ENCODE measurements at regions not wholly inside any gene's neighbourhood (a gene's known extent, or its start where the extent isn't known, plus 50 kb on each side); places are given as distances from the start of the nearest gene placed in this dataset.

DNA sequence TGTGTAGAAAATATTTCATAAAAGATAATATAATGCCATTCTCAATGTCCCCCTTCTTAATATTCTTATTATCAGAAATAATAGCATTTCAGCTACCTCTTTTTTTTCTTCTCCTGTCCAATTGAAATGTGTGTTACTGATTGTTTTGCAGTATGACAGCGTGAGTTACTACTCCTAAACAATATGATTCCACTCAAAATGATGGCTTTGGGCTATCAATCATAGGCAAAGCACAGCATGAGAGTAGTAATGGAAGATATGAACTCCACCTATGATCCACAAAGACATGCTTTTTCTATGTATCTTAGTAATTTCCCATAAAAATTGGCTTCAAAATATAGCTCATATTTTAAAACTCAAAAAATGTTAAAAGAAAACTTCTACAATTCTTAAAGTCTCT is 867.3 kb upstream of the NUDT12 start:
- H3K36me3 ChIP-seq (ENCODE audit: control insufficient read depth, insufficient read depth, low read length) = no peaks in the 10 kb centered on the region
- H3K4me1 ChIP-seq (ENCODE audit: control insufficient read depth, insufficient read depth, low read length) = no peaks in the 10 kb centered on the region
- Mint-ChIP-seq H3K36me3 (ENCODE audit: low read depth) (no peaks in the 10 kb centered on the region), H3K27me3 (ENCODE audit: insufficient read depth) (no peaks in the 10 kb centered on the region), H3K4me3 (no peak overlapping the region), H3K9me3 (no peaks in the 10 kb centered on the region), H3K4me1 (no peaks in the 10 kb centered on the region), H3K27ac (no peak overlapping the region)
- H3K27me3 ChIP-seq (ENCODE audit: control insufficient read depth, insufficient read depth, low read length, poor library complexity, severe bottlenecking) = no peaks in the 10 kb centered on the region
- no peaks in the 10 kb centered on the region for H3K9me3 ChIP-seq (ENCODE audit: control insufficient read depth, low read length)
- TF ChIP-seq, protein P1, sequence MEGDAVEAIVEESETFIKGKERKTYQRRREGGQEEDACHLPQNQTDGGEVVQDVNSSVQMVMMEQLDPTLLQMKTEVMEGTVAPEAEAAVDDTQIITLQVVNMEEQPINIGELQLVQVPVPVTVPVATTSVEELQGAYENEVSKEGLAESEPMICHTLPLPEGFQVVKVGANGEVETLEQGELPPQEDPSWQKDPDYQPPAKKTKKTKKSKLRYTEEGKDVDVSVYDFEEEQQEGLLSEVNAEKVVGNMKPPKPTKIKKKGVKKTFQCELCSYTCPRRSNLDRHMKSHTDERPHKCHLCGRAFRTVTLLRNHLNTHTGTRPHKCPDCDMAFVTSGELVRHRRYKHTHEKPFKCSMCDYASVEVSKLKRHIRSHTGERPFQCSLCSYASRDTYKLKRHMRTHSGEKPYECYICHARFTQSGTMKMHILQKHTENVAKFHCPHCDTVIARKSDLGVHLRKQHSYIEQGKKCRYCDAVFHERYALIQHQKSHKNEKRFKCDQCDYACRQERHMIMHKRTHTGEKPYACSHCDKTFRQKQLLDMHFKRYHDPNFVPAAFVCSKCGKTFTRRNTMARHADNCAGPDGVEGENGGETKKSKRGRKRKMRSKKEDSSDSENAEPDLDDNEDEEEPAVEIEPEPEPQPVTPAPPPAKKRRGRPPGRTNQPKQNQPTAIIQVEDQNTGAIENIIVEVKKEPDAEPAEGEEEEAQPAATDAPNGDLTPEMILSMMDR (conservative IDR thresholded peaks at IDR 0.05) = no peak
- no peak overlapping the region for H3K9ac ChIP-seq (ENCODE audit: extremely low read depth, low read length, poor library complexity, severe bottlenecking)
- no CpG with 5 or more reads among the region's 1 CpG for WGBS, 2 experiments (ENCODE audit: insufficient coverage in 1 of 2, insufficient read length in 1 of 2)
- H3K4me3 ChIP-seq (ENCODE audit: low read length) = no peak overlapping the region
- no peak for DNase-seq
- H3K27ac ChIP-seq (ENCODE audit: low read depth, low read length) = no peak overlapping the region

DNA sequence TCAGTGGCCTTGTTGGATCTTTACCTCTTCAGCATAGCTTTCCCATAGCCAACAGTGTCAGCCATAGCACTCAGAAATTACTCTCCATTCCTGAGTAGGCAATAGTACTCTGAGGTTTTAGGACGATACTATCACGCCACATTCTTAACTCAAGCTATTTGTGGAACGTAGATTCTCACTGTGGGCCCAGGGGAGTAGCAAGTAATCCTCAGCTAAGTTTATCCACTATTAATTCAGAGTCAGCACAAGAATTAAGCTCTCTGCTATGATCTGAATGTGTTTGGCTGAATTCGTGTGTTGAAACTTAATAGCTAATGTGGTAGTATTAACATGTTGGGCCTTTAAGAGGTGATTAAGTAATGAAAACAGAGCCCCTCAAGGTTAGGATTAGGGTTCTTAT is 858.8 kb upstream of the NUDT12 start:
- Histone ChIP-seq H3K4me3 (ENCODE audit: low read length) (no peak overlapping the region), H3K4me1 (ENCODE audit: control insufficient read depth, insufficient read depth, low read length) (no peaks in the 10 kb centered on the region), H3K9ac (ENCODE audit: extremely low read depth, low read length, poor library complexity, severe bottlenecking) (no peak overlapping the region), H3K36me3 (ENCODE audit: control insufficient read depth, insufficient read depth, low read length) (no peaks in the 10 kb centered on the region), H3K27me3 (ENCODE audit: control insufficient read depth, insufficient read depth, low read length, poor library complexity, severe bottlenecking) (no peaks in the 10 kb centered on the region), H3K27ac (ENCODE audit: low read depth, low read length) (no peak overlapping the region), H3K9me3 (ENCODE audit: control insufficient read depth, low read length) (no peaks in the 10 kb centered on the region)
- DNase-seq = no peak
- Mint-ChIP-seq H3K4me3 (no peak overlapping the region), H3K4me1 (no peaks in the 10 kb centered on the region), H3K27ac (no peak overlapping the region), H3K9me3 (no peaks in the 10 kb centered on the region), H3K27me3 (ENCODE audit: insufficient read depth) (no peaks in the 10 kb centered on the region), H3K36me3 (ENCODE audit: low read depth) (no peaks in the 10 kb centered on the region)
- TF ChIP-seq, protein P1 (conservative IDR thresholded peaks at IDR 0.05) = no peak
- WGBS, 2 experiments (ENCODE audit: insufficient coverage in 1 of 2, insufficient read length in 1 of 2) = 92 to 100% methylated on average over 3 to 4 of the region's 4 CpGs

DNA sequence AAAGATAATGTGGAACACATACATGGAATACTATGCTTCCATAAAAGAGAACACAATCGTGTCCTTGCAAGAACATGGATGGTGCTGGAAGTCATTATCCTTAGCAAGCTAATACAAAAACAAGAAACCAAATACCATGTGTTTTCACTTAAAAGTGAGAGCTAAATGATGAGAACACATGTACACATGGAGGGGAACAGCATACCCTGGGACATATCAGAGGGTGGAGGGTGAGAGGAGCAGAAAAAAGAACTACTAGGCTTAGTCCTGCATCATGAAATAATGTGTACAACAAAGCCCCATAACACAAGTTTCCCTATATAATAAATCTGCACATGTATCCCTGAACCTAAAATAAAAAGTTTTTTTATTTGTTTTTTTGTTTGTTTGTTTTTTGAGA is 855.5 kb upstream of the NUDT12 start:
- WGBS, 2 experiments (ENCODE audit: insufficient coverage in 1 of 2, insufficient read length in 1 of 2) = 81% methylated on average over 1 of the region's 1 CpG; no CpG with 5 or more reads in 1 of the 2 experiments
- Mint-ChIP-seq H3K4me1 (no peaks in the 10 kb centered on the region), H3K27me3 (ENCODE audit: insufficient read depth) (no peaks in the 10 kb centered on the region), H3K36me3 (ENCODE audit: low read depth) (no peaks in the 10 kb centered on the region), H3K27ac (no peak overlapping the region), H3K9me3 (no peaks in the 10 kb centered on the region), H3K4me3 (no peak overlapping the region)
- no peaks in the 10 kb centered on the region for H3K4me1 ChIP-seq (ENCODE audit: control insufficient read depth, insufficient read depth, low read length)
- no peaks in the 10 kb centered on the region for H3K9me3 ChIP-seq (ENCODE audit: control insufficient read depth, low read length)
- TF ChIP-seq, protein P1 (conservative IDR thresholded peaks at IDR 0.05) = no peak
- DNase-seq = no peak
- no peak overlapping the region for H3K9ac ChIP-seq (ENCODE audit: extremely low read depth, low read length, poor library complexity, severe bottlenecking)
- H3K36me3 ChIP-seq (ENCODE audit: control insufficient read depth, insufficient read depth, low read length) = no peaks in the 10 kb centered on the region
- no peak overlapping the region for H3K27ac ChIP-seq (ENCODE audit: low read depth, low read length)
- no peaks in the 10 kb centered on the region for H3K27me3 ChIP-seq (ENCODE audit: control insufficient read depth, insufficient read depth, low read length, poor library complexity, severe bottlenecking)
- H3K4me3 ChIP-seq (ENCODE audit: low read length) = no peak overlapping the region

All from endodermal cell (in vitro differentiated cells).